GM18907 (cell line): ENCODE measurements at regions not wholly inside any gene's neighbourhood (a gene's known extent, or its start where the extent isn't known, plus 50 kb on each side); places are given as distances from the start of the nearest gene placed in this dataset.

Source experiments
- ATAC-seq: cut with Tn5 transposase; IDR thresholded peaks from one replicate; pipeline ENCODE4 v1.9.1; 2021; ENCODE audit warnings: mild to moderate bottlenecking, moderate library complexity; ENCODE audit not compliant: unreplicated experiment

GRCh38 chr1:244255426-244255965, 196.2 kb downstream of the ADSS2 start:
- ATAC-seq, result no peak

GRCh38 chr1:244256086-244256676, 195.5 kb downstream of the ADSS2 start:
- no peak for ATAC-seq

DNA sequence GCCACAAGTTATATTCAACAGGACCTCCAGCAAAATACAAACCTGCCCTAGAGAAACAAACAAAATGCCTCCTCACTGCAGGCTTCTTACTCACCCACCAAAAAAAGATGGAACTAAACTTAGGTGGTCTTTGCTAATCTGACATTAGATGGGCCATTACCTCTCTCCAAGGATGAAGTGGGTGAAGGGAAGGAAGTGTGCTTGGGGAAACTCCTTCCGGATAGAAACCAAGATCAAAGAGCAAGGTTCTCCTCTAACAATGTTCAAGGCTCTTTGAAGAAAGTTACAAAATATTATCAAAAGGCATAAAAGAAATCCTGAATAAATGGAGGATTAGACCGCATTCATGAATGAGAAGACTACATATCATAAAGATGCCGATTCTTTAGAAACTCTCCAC, 187.5 kb downstream of the ADSS2 start:
- no peak for ATAC-seq

DNA sequence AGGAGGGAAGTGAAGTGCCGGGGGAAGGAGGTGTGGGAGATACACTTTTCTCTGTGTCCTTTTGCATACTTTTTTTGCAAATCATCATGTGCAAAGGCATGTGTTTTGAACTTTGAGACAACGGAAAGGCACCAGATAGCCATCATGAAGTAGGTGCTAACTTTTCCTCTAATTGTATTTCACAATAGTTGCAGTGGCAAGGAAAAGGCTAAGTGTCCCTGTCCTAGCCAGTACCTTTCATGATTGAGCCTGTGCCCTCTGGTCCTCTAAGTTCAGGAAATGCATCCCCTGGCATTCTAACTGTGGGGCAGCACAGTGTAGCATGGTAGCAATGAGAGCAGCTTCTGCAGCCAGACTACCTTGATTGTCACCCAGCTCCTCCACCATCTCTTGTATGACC, 186.2 kb downstream of the ADSS2 start:
- ATAC-seq, result no peak

DNA sequence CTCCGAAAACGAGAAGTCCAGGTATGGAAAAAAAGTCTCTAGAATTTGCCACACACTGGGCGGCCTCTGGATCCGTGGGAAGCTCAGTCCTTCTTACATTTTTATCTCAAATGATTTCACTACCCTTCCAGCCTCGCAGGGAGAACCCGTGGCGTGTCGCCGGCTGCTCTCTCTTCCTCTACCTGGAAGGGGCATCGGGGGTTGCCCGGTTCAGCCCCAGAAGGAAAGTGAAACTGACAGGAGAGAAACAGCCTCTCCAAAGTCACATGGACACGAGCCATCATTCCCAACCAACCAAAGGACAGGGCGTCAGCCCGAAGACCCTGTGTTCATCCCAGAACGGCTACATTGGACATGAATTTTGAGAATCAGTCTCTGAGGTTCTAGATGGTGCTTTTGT, 182.5 kb downstream of the ADSS2 start:
- no peak for ATAC-seq

DNA sequence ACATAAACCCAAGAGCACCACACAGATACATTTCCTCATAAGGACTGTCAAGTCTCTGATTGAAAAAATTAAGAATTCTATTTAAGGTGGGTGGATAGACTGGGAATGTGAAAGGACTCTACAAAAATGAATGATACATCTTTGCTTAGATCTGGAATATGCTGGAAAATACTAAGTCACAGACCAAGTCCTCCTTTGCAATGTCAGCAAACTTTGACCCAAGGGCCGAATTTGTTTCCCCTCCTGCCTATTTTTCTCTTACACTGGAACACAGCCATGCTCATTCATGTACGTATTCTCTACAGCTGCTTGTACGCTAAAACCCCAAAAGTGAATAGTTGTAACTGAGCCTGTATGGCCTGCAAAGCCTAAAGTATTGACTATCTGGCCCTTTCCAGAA, 180.7 kb downstream of the ADSS2 start:
- no peak for ATAC-seq

- ATAC-seq, result no peak
Measured at GRCh38 chr1:244271691-244272308, 179.9 kb downstream of the ADSS2 start.

GRCh38 chr1:244272471-244273261, 179.0 kb downstream of the ADSS2 start:
- peak; percentile 89 for ATAC-seq

DNA sequence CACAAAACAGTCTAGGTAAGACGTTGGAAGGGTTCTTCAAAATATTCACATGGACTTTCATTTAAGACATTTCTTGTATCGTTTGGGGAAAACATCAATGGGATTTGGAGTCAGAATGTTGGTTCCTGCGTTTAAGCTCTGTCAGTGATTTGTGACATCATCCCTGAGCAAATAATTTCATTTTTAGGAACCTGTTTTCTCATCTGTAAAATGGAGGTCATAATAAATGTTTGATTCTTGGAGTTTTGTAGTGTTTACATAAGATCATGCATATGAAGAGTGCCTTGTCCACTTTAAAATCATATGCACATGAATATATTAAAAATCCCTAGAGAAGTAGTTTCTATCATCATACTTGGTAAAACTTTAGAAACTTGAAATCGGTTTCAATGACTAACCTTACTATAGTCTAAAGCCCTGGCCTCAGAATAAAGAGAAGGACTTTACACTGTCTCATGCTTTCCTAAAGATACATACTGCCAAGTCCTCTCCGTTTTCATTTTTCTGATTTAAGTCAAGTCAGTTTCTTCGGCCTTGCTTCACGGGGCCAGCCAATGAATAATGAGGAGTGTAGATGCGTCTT, 178.4 kb downstream of the ADSS2 start:
- no peak for ATAC-seq

DNA sequence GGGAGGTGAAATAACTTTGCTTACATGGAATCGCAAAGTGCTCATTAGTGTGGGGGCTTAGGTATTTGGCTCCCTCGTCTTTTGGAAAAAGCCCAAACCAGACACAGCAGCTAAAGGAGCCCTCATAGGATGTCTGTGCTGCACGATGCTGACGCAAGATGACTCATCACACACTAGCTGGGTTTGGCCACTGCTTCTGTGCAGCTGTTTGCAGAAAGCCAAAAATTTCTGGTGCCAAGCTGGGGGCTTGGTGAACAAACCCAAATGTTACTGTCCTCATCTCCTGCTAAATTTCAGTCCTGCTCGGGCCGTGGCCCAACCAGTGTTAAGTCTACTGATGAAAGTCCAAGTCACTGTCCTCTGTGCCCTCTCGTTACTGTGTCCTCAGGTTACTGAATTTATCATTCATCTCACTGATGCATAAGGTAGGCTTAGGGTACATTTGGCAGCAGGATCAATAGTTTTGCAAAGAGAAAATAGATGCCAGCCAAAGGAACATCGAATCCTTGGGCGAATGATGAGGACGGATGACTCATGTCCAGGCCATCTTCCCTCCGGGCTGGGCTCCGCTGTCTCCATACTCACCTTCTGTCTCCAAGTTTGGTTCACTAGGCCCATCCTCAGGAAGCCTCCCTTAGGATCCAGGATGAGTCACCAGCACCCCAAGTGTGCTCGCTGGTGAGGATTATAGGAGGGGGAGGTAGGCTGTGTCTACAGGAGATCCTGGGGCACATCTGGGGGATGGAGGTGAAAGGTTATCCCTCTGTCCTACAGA, 177.7 kb downstream of the ADSS2 start:
- ATAC-seq, result no peak

DNA sequence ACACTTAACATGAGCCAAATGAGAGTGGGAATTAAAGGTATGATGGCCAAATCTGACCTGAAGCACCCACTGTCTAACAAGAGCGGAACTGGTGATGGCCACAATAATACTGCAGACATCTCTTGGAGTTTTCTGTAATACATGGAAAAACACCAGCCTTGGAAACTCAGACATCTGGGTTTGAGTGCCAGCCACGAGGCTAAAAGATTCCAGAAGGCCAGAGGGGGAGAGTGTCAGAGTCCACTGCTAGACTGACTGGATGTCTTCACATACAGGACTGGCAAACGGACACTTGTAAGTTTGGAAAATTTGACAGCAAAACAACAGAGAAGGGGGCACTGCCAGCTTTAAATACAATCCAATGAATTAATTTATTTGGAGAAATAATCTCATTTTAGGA, 175.1 kb downstream of the ADSS2 start:
- ATAC-seq, result no peak

DNA sequence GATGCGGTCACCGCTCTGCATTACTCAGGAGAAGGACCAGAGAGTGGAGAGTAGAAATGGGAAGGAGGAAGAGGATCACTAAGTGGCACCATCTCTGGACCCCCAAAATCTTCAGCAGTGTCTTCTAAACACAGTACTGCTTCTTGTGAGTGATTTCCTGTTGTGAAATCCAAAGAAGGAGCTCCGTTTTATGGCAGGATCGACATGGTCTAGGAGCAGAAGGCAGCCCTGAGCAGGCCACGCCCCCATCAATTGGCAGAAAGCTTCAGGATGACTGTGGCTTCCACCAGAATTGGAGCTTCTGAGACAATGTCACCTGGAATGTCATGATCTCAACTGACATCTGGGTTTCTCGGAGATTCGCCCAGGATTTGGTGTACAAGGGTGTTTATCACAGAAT, 171.5 kb downstream of the ADSS2 start:
- no peak for ATAC-seq

DNA sequence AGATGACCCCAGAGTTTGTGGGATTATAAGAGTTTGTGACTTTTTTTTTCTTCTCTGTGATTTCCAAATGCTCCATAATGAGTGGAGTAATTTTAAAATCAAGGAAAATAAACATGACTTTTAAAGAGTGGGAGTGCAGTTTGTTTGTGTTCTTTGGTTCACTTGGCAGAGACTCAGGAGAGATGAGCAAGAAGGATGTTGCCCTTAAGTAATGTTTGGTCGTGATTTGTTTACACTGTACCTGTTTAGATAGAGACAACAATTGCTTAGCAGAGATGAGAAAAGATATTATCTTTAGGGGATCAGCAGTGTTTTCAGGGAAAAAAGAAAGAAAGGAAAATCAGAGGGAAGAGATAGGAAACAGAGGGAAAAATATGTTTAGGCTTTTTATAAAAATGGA, 170.8 kb downstream of the ADSS2 start:
- ATAC-seq, result no peak

DNA sequence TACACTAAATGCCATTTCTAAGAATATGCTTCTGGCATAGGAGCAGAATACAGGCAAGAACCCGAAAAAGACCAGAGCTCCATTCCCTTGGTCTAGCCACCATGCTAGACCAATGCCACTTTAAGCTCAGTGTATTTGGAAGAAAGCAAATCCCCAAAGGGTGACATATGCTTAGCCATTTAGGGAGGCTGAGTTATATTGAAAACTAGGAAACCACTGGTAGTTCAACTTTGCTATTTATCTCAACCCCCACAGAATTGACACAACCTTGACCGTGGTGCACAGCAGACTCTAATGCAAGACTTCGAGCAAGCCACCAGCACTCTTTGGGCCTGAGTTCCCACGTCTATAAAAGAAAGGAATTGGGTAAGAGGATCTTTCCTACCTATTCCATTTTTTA, 167.9 kb downstream of the ADSS2 start:
- no peak for ATAC-seq

- no peak for ATAC-seq
Measured at GRCh38 chr1:244284641-244285156, 167.0 kb downstream of the ADSS2 start.

DNA sequence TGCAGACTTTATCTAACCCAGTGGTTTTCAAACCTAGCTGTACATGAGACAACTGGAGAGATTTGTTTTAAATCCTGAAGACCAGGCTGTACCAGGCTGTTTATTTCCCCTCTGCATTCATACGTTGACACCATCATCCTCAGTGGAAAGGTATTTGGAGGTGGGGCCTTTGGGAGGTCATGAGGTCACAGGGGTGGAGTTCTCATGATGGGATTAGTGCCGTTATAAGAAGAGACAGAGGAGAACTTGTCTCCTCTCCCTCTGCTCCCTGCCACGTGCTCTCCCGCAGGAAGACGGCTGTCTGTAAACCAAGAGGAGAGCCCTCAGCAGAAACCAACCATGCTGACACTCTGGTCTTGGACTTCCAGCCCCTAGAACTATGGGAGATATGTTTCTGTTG, 165.4 kb downstream of the ADSS2 start:
- no peak for ATAC-seq

- ATAC-seq, result no peak
Measured at GRCh38 chr1:244287726-244288125, 164.0 kb downstream of the ADSS2 start.

- no peak for ATAC-seq
Measured at GRCh38 chr1:244288663-244289062, 163.0 kb downstream of the ADSS2 start.

GRCh38 chr1:244289991-244290785, 161.5 kb downstream of the ADSS2 start:
- ATAC-seq, result no peak
